Erythroblast (primary cell): ENCODE measurements at regions not wholly inside any gene's neighbourhood (a gene's known extent, or its start where the extent isn't known, plus 50 kb on each side); places are given as distances from the start of the nearest gene placed in this dataset.

Experiments used
- GATA1 ChIP-seq: IDR thresholded peaks from 2 replicates; pipeline ENCODE4 v1.6.1; 2011; ENCODE audit warnings: low read depth, mild to moderate bottlenecking, control low read depth, low read length, moderate library complexity
- POLR2A ChIP-seq: IDR thresholded peaks from 2 replicates; pipeline ENCODE4 v1.6.1; 2011; ENCODE audit warnings: mild to moderate bottlenecking, low read length

GRCh38 chr13:58989556-58989955 is 1174.2 kb downstream of the DIAPH3 start:
- TF ChIP-seq POLR2A: no peak
- TF ChIP-seq GATA1: no peak
